Lung (tissue), 11 donors: ENCODE measurements at regions not wholly inside any gene's neighbourhood (a gene's known extent, or its start where the extent isn't known, plus 50 kb on each side); places are given as distances from the start of the nearest gene placed in this dataset.

Experiments used
- ATAC-seq: fragments of 200-7000 bp; cut with Tn5 transposase; one replicate; pipeline ENCODE4 v1.9.1; 2020; ENCODE audit warnings: moderate number of reproducible peaks; ENCODE audit not compliant: insufficient read depth, low FRiP score
- DNase-seq, 3 donors: peaks; one replicate each; pipeline ENCODE4 v3.0.0-alpha.2; 2013 to 2017
- H3K27ac ChIP-seq, 2 donors: one replicate each; pipeline ENCODE4 v1.5.1; 2013; ENCODE audit warnings: mild to moderate bottlenecking in 2 of 2, moderate library complexity in 2 of 2, control low read depth in 1 of 2, inconsistent platforms in 1 of 2, low read depth in 1 of 2, low read length in 1 of 2
- H3K27me3 ChIP-seq, 3 donors: one replicate each; pipeline ENCODE4 v1.5.1; 2013; ENCODE audit warnings: low read length in 2 of 3; ENCODE audit not compliant: control insufficient read depth in 3 of 3, insufficient read depth in 3 of 3
- H3K36me3 ChIP-seq, 4 donors: one replicate each; pipeline ENCODE4 v1.5.1; 2013; ENCODE audit warnings: low read length in 4 of 4, mild to moderate bottlenecking in 1 of 4, moderate library complexity in 1 of 4; ENCODE audit not compliant: control insufficient read depth in 4 of 4, insufficient read depth in 4 of 4
- H3K4me1 ChIP-seq, 5 donors: one replicate each; pipeline ENCODE4 v1.5.1; 2013; ENCODE audit warnings: low read length in 5 of 5, mild to moderate bottlenecking in 2 of 5, moderate library complexity in 1 of 5; ENCODE audit not compliant: control insufficient read depth in 5 of 5, insufficient read depth in 5 of 5
- H3K4me3 ChIP-seq: one replicate; pipeline ENCODE4 v1.5.1; 2013; ENCODE audit warnings: mild to moderate bottlenecking, control low read depth, moderate library complexity
- H3K9ac ChIP-seq, 2 donors: one replicate each; pipeline ENCODE4 v1.5.1; 2013; ENCODE audit warnings: low read length in 2 of 2, control low read depth in 1 of 2; ENCODE audit not compliant: insufficient read depth in 1 of 2
- H3K9me3 ChIP-seq, 4 donors: one replicate each; pipeline ENCODE4 v1.5.1; 2013; ENCODE audit warnings: low read length in 3 of 4, mild to moderate bottlenecking in 1 of 4, moderate library complexity in 1 of 4; ENCODE audit not compliant: control insufficient read depth in 4 of 4, insufficient read depth in 3 of 4
- CTCF ChIP-seq: IDR thresholded peaks from 2 replicates; pipeline ENCODE4 v1.5.1; 2012; ENCODE audit warnings: mild to moderate bottlenecking; ENCODE audit errors: control extremely low read depth, extremely low read depth
- WGBS, 2 donors: extraction: QIAGEN DNeasy Blood & Tissue Kit; methylation state at CpG; one replicate each; pipeline ENCODE4 v1.1.7; 2013; 5-methylcytosine and 5-hydroxymethylcytosine counted together
- donor health status: control.
- donor health status: control.
- donor health status: Bipolar disorder and iron deficiency.
- donor health status: healthy.
- donor health status: DM: yes; HTN: yes; CAD: no.

- DNase-seq, result peak in 2 of 3 donors; percentile 14 to 49
- Histone ChIP-seq H3K27ac (no peak overlapping the region), H3K36me3 (no peaks in the 10 kb centered on the region), H3K27me3 (peaks cover 0 to 5% (median 0%) of the 10 kb centered on the region in 3 donors), H3K9ac (no peak overlapping the region), H3K4me3 (no peak overlapping the region), H3K9me3 (peaks cover 0 to 5% (median 0%) of the 10 kb centered on the region in 4 donors), H3K4me1 (peaks cover 0 to 3% (median 0%) of the 10 kb centered on the region in 5 donors)
- no peak for ATAC-seq
- 55 to 56% methylated on average over 12 of the region's 12 CpGs for WGBS, 2 donors
- TF ChIP-seq CTCF, result no peak
Observed at GRCh38 chr12:108029051-108029835, 99.8 kb upstream of the WSCD2 start.

DNA sequence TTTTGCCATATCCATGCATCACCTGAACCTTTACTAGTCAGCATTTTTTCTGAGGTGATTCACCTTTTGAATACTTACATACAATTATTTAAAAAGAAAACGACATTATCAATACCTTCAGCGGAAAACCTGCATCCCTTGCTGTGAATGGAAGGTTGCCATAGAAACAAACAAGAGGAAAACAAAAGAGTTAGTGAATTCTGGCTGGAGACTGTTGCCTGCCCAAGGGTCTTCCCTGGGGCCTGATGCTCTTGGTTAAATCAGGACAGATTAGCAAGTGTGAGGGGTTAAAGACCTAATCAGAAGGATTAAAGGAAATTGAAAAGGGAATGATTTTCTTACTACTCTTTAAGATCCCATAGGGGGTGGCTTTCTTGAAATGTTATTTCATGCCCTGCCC, 96.0 kb upstream of the WSCD2 start:
- 32 to 50% methylated on average over 2 of the region's 2 CpGs for WGBS, 2 donors
- Histone ChIP-seq H3K9me3 (peaks cover 0 to 9% (median 0%) of the 10 kb centered on the region in 4 donors), H3K27ac (no peak overlapping the region), H3K36me3 (no peaks in the 10 kb centered on the region), H3K9ac (no peak overlapping the region), H3K4me1 (peaks cover 0 to 3% (median 0%) of the 10 kb centered on the region in 5 donors), H3K4me3 (no peak overlapping the region), H3K27me3 (no peaks in the 10 kb centered on the region)
- no peak for DNase-seq
- ATAC-seq, result no peak
- TF ChIP-seq CTCF, result no peak

DNA sequence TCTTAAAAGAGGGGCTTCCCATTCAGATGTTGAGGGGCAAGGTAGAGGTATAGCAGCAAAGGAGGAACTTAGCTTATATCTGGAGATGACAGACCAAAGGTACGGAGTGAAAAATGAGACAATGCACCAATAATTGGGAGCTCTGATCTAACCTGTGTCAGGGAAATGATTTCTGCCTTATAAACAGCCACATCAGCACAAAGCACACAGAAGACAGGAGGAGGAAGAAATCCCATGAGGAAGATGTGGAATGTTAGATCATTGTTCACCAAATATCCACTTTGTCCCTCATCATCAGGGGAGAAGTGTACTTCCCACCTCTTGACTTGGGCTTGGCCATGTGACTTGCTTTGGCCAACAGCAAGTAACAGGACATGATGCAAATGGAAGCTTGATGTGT, 93.7 kb upstream of the WSCD2 start:
- ATAC-seq (no peak), DNase-seq (no peak)
- Histone ChIP-seq H3K4me3 (no peak overlapping the region), H3K27me3 (no peaks in the 10 kb centered on the region), H3K9ac (no peak overlapping the region), H3K27ac (no peak overlapping the region), H3K9me3 (peaks cover 0 to 9% (median 0%) of the 10 kb centered on the region in 4 donors), H3K36me3 (no peaks in the 10 kb centered on the region), H3K4me1 (no peaks in the 10 kb centered on the region)
- TF ChIP-seq CTCF, result no peak
- 91 to 100% methylated on average over 1 of the region's 1 CpG for WGBS, 2 donors
